ENCODE measurements at regions not wholly inside any gene's neighbourhood (a gene's known extent, or its start where the extent isn't known, plus 50 kb on each side); places are given as distances from the start of the nearest gene placed in this dataset.

DNA sequence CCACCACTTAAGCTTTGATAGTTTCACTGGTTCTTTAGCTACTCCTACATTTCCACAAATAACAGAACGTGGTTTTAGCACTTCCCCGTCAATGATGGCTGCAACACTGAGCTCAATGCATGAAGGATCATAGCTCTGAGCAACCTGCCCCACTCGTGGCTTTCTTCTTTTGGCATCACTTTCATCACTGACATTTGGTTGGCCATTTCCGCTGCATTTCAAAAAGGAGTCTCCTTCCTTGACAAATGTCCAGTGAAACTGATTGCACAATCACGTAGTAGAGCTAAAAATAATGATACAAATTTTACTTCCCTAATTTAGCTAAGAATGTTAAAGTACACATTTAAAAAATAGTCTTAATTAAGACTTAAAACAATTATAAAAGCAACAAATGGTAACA is 205.2 kb upstream of the HDAC4 start:
- TF ChIP-seq, protein P1, sequence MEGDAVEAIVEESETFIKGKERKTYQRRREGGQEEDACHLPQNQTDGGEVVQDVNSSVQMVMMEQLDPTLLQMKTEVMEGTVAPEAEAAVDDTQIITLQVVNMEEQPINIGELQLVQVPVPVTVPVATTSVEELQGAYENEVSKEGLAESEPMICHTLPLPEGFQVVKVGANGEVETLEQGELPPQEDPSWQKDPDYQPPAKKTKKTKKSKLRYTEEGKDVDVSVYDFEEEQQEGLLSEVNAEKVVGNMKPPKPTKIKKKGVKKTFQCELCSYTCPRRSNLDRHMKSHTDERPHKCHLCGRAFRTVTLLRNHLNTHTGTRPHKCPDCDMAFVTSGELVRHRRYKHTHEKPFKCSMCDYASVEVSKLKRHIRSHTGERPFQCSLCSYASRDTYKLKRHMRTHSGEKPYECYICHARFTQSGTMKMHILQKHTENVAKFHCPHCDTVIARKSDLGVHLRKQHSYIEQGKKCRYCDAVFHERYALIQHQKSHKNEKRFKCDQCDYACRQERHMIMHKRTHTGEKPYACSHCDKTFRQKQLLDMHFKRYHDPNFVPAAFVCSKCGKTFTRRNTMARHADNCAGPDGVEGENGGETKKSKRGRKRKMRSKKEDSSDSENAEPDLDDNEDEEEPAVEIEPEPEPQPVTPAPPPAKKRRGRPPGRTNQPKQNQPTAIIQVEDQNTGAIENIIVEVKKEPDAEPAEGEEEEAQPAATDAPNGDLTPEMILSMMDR (conservative IDR thresholded peaks at IDR 0.05 in 1 of 2, IDR thresholded peaks at IDR 0.05 in 1 of 2; ENCODE audit: low read depth in 1 of 2, low read length in 2 of 2) = no peak
- TF ChIP-seq EZH2 (IDR thresholded peaks at IDR 0.05; ENCODE audit: low read length, missing control alignments) = no peak
